ENCODE measurements at regions not wholly inside any gene's neighbourhood (a gene's known extent, or its start where the extent isn't known, plus 50 kb on each side); places are given as distances from the start of the nearest gene placed in this dataset.

GRCh38 chr11:105520706-105521345 is 89.0 kb upstream of the GRIA4 start:
- Histone ChIP-seq H3K36me3 (no peaks in the 10 kb centered on the region), H3K9me3 (no peaks in the 10 kb centered on the region), H3K27me3 (no peaks in the 10 kb centered on the region), H3K4me3 (replicated peaks in 1 of 3) (no peak overlapping the region), H3K4me1 (no peaks in the 10 kb centered on the region), H3K27ac (no peak overlapping the region)
- no peak for TF ChIP-seq CTCF (IDR thresholded peaks at IDR 0.05)
- TF ChIP-seq POLR2A (IDR thresholded peaks at IDR 0.05), result no peak
- no peak for DNase-seq
- WGBS, 2 donors, result 84 to 89% methylated on average over 4 of the region's 4 CpGs
- intact Hi-C loops (cut with DNase I), result no loop called here

GRCh38 chr11:105507496-105508254 is 102.2 kb upstream of the GRIA4 start:
- H3K27me3 ChIP-seq, result no peaks in the 10 kb centered on the region
- no peaks in the 10 kb centered on the region for H3K36me3 ChIP-seq
- 82 to 85% methylated on average over 5 of the region's 5 CpGs for WGBS, 2 donors
- TF ChIP-seq POLR2A (IDR thresholded peaks at IDR 0.05), result no peak
- no peak for TF ChIP-seq CTCF (IDR thresholded peaks at IDR 0.05)
- no peaks in the 10 kb centered on the region for H3K4me1 ChIP-seq
- H3K27ac ChIP-seq, result no peak overlapping the region
- intact Hi-C loops (cut with DNase I), result no loop called here
- H3K4me3 ChIP-seq (replicated peaks in 1 of 3), result no peak overlapping the region
- no peak for DNase-seq
- no peaks in the 10 kb centered on the region for H3K9me3 ChIP-seq

GRCh38 chr11:105492010-105492409 is 117.9 kb upstream of the GRIA4 start:
- Histone ChIP-seq H3K4me1 (peaks cover 0 to 3% of the 10 kb centered on the region in 2 donors), H3K27ac (no peak overlapping the region), H3K27me3 (no peaks in the 10 kb centered on the region), H3K4me3 (replicated peaks in 1 of 3) (no peak overlapping the region), H3K9me3 (no peaks in the 10 kb centered on the region), H3K36me3 (no peaks in the 10 kb centered on the region)
- intact Hi-C loops (cut with DNase I), result no loop called here
- TF ChIP-seq POLR2A (IDR thresholded peaks at IDR 0.05) (no peak), CTCF (IDR thresholded peaks at IDR 0.05) (no peak)
- 86 to 94% methylated on average over 1 of the region's 1 CpG for WGBS, 2 donors
- no peak for DNase-seq

- intact Hi-C loops (cut with DNase I), result no loop called here
- no peak for DNase-seq
- Histone ChIP-seq H3K9me3 (no peaks in the 10 kb centered on the region), H3K27ac (no peak overlapping the region), H3K4me3 (replicated peaks in 1 of 3) (no peak overlapping the region), H3K4me1 (peaks cover 0 to 3% of the 10 kb centered on the region in 2 donors), H3K27me3 (no peaks in the 10 kb centered on the region), H3K36me3 (no peaks in the 10 kb centered on the region)
- no peak for TF ChIP-seq POLR2A (IDR thresholded peaks at IDR 0.05)
- TF ChIP-seq CTCF (IDR thresholded peaks at IDR 0.05), result no peak
- 94 to 98% methylated on average over 1 of the region's 1 CpG for WGBS, 2 donors
Observed at GRCh38 chr11:105491394-105491793, 118.5 kb upstream of the GRIA4 start.

- H3K9me3 ChIP-seq, result no peaks in the 10 kb centered on the region
- intact Hi-C loops (cut with DNase I), result no loop called here
- no peak for DNase-seq
- peaks cover 0 to 3% of the 10 kb centered on the region in 2 donors for H3K4me1 ChIP-seq
- H3K36me3 ChIP-seq, result no peaks in the 10 kb centered on the region
- H3K4me3 ChIP-seq (replicated peaks in 1 of 3), result no peak overlapping the region
- H3K27me3 ChIP-seq, result no peaks in the 10 kb centered on the region
- H3K27ac ChIP-seq, result no peak overlapping the region
- 84 to 93% methylated on average over 1 of the region's 1 CpG for WGBS, 2 donors
- TF ChIP-seq CTCF (IDR thresholded peaks at IDR 0.05) (no peak), POLR2A (IDR thresholded peaks at IDR 0.05) (no peak)
Observed at GRCh38 chr11:105490333-105490732, 119.5 kb upstream of the GRIA4 start.
